ENCODE measurements at regions not wholly inside any gene's neighbourhood (a gene's known extent, or its start where the extent isn't known, plus 50 kb on each side); places are given as distances from the start of the nearest gene placed in this dataset.

DNA sequence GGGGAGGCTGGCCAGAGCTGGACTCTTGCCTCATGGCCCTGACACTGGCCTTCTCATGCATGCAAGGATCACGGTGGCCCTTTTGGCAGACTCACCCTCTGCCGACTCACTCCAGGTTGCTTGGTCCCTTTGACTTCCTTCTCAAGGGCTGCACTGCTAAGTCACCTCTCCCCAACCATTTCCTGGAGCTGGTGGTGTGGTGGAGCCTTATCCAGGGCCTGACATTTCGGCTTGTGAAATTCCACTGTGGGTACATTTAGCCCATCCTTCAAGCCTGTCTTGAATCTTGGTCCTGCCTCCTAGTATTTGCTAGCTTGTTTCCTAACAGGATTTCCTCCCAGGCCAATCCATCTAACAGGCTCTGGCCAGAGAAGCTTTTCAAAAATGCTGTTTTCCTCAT, 52.6 kb upstream of the JUN start:
- Histone ChIP-seq H3K4me3 (ENCODE audit: low read depth in 1 of 2, low read length in 2 of 2) (no peak overlapping the region), H3K9me3 (ENCODE audit: control insufficient read depth in 1 of 2, low read length in 2 of 2) (no peaks in the 10 kb centered on the region), H3K27me3 (ENCODE audit: low read depth, low read length) (no peaks in the 10 kb centered on the region), H3K36me3 (ENCODE audit: control insufficient read depth in 1 of 2, insufficient read depth in 2 of 2, low read length in 2 of 2) (no peaks in the 10 kb centered on the region), H3K27ac (ENCODE audit: low read length) (no peak overlapping the region), H3K4me1 (ENCODE audit: control insufficient read depth in 1 of 2, insufficient read depth in 2 of 2, low read length in 2 of 2) (no peaks in the 10 kb centered on the region)

DNA sequence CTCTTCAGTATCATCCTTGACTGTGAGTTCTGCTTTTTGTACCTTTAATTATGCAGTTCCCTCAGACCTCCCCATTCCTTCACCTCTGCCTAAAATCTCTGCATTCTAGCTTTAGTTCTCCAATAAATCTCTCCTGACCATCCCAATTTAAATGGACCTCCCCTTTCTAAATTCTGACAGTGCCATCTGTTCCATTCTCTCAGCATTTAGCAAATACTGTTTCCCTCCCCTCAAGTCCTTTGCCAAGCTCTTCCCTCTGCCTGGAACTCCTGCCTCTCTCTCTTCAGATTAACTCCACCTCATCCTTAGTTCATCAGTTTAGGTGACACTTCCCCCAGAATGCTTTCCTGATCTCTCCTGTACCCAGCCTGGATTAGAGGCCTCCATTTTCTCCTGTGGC, 54.0 kb upstream of the JUN start:
- Histone ChIP-seq H3K9me3 (ENCODE audit: control insufficient read depth in 1 of 2, low read length in 2 of 2) (no peaks in the 10 kb centered on the region), H3K27ac (ENCODE audit: low read length) (no peak overlapping the region), H3K4me3 (ENCODE audit: low read depth in 1 of 2, low read length in 2 of 2) (no peak overlapping the region), H3K4me1 (ENCODE audit: control insufficient read depth in 1 of 2, insufficient read depth in 2 of 2, low read length in 2 of 2) (no peaks in the 10 kb centered on the region), H3K27me3 (ENCODE audit: low read depth, low read length) (no peaks in the 10 kb centered on the region), H3K36me3 (ENCODE audit: control insufficient read depth in 1 of 2, insufficient read depth in 2 of 2, low read length in 2 of 2) (no peaks in the 10 kb centered on the region)

DNA sequence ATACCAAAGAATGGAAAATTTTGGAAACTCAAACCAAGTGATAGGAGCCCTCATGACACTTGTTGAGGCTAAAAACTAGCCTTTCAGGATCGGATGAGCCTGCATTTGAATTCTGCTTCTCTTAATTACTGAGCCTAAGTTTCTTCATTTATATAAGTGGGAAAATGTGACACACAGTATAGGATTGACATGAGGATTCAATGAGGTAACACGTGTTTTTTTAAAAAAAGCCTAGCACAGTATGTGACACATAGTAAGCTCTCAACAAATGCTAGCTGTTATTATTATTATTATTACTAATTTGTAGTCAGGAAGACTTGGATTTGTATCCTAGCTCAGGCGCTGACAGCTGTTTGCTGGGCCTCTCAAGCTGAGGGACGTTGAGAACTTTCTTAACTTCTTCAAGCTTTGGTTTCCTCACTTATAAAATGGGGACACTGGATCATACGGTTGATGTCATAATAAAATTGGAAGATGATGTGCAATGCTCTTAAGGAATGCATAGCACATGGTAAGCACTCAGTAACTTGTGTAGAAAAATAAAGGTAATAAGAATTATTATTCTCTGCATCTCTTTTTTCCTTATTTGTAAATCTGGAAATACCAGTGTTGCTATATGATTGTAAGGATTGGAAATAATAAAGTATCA, 55.4 kb upstream of the JUN start:
- H3K27ac ChIP-seq (ENCODE audit: low read length) = no peak overlapping the region
- no peaks in the 10 kb centered on the region for H3K9me3 ChIP-seq (ENCODE audit: control insufficient read depth in 1 of 2, low read length in 2 of 2)
- no peaks in the 10 kb centered on the region for H3K4me1 ChIP-seq (ENCODE audit: control insufficient read depth in 1 of 2, insufficient read depth in 2 of 2, low read length in 2 of 2)
- H3K27me3 ChIP-seq (ENCODE audit: low read depth, low read length) = no peaks in the 10 kb centered on the region
- H3K4me3 ChIP-seq (ENCODE audit: low read depth in 1 of 2, low read length in 2 of 2) = no peak overlapping the region
- H3K36me3 ChIP-seq (ENCODE audit: control insufficient read depth in 1 of 2, insufficient read depth in 2 of 2, low read length in 2 of 2) = no peaks in the 10 kb centered on the region

DNA sequence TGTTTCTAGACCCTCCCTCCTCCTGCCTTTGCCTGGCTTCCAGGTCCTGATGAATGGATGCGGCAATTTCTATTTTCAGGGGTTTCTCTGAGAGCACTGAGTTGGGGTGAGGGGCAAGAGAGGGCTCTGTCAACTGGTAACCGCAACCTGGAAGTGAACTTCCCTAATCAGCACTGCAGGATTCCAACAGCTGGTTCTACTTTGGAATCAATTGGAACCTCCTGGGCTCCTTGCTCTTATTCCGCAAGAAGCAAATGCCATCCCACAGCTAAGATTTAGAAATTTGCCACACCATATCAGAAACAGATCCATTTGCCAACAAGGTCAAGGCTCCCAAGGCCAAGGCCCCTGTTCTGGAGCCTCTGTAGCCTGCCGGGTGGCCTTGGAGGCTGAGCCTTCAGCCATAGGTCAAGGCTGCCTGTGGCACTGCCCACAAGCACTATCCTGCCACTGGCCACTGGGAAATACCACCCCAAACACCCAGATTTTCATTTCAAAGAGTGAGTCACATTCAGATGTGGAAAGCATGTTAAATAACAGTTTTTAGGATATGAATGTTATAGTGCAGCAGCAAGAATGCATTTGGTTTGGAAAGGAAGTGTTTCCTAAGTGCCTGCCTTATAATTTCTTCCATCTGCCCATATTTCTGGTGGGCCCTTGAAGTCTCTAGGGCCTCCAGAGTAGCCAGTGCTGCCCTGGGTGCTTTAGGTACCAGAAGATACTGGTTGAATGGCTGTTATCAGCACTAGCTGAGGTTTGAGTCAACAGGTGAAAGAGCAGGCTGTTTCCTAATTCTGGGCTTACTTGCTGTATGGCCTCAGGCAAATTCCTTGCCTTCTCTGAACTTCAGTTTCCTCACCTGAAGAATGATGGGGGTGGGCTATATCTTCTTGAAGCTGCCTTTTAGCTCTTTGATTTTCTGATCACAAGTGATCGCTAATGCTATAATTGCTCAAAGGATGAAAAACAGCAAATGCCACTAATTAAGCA, 56.3 kb upstream of the JUN start:
- H3K4me1 ChIP-seq (ENCODE audit: control insufficient read depth in 1 of 2, insufficient read depth in 2 of 2, low read length in 2 of 2) = no peaks in the 10 kb centered on the region

DNA sequence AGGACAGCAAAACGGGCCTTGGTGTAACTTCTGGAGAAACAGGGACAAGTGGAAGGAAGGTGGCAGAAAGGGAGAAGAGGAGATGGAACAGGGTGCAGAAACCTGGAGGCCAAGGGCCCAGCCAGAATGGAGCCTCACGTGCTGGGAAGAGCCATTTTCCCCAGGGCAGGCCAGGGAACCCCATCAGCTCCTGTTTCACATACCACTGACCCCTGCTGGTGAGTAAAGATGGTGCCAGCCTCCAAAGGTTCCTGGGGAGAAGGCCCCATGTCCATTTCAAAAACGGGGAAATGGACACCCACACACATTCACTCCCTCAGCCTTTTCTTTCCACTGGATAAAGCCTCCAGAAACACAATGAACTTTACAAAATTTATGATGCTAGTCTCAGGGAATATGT, 57.6 kb upstream of the JUN start:
- Histone ChIP-seq H3K4me1 (ENCODE audit: control insufficient read depth in 1 of 2, insufficient read depth in 2 of 2, low read length in 2 of 2) (no peaks in the 10 kb centered on the region), H3K4me3 (ENCODE audit: low read depth in 1 of 2, low read length in 2 of 2) (no peak overlapping the region), H3K27me3 (ENCODE audit: low read depth, low read length) (no peaks in the 10 kb centered on the region), H3K9me3 (ENCODE audit: control insufficient read depth in 1 of 2, low read length in 2 of 2) (no peaks in the 10 kb centered on the region), H3K27ac (ENCODE audit: low read length) (no peak overlapping the region), H3K36me3 (ENCODE audit: control insufficient read depth in 1 of 2, insufficient read depth in 2 of 2, low read length in 2 of 2) (no peaks in the 10 kb centered on the region)

More for the DNA sequence above, 56.3 kb upstream of the JUN start:
- no peak overlapping the region for H3K4me3 ChIP-seq (ENCODE audit: low read depth in 1 of 2, low read length in 2 of 2)
- no peak overlapping the region for H3K27ac ChIP-seq (ENCODE audit: low read length)
- H3K27me3 ChIP-seq (ENCODE audit: low read depth, low read length) = no peaks in the 10 kb centered on the region
- H3K36me3 ChIP-seq (ENCODE audit: control insufficient read depth in 1 of 2, insufficient read depth in 2 of 2, low read length in 2 of 2) = no peaks in the 10 kb centered on the region
- H3K9me3 ChIP-seq (ENCODE audit: control insufficient read depth in 1 of 2, low read length in 2 of 2) = no peaks in the 10 kb centered on the region

DNA sequence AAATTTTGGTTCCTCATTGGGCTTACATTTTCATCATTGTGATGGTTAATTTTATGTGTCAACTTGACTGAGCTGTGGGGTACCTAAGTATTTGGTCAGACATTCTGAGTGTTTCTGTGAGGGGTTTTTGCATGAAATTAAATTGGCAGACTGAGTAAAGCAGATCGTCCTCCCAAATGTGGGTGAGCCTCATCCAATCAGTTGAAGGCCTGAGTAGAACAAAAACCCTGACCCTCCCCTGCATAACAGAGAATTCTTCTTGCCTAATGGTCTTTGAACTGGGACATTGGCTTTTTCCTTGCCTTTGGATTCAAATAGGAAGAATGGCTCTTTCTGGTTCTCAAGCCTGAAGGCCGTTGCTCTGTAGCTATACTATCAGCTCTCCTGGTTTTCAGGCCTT, 59.1 kb upstream of the JUN start:
- no peaks in the 10 kb centered on the region for H3K9me3 ChIP-seq (ENCODE audit: control insufficient read depth in 1 of 2, low read length in 2 of 2)
- H3K4me3 ChIP-seq (ENCODE audit: low read depth in 1 of 2, low read length in 2 of 2) = no peak overlapping the region
- H3K36me3 ChIP-seq (ENCODE audit: control insufficient read depth in 1 of 2, insufficient read depth in 2 of 2, low read length in 2 of 2) = no peaks in the 10 kb centered on the region
- no peaks in the 10 kb centered on the region for H3K4me1 ChIP-seq (ENCODE audit: control insufficient read depth in 1 of 2, insufficient read depth in 2 of 2, low read length in 2 of 2)
- no peaks in the 10 kb centered on the region for H3K27me3 ChIP-seq (ENCODE audit: low read depth, low read length)
- H3K27ac ChIP-seq (ENCODE audit: low read length) = no peak overlapping the region

DNA sequence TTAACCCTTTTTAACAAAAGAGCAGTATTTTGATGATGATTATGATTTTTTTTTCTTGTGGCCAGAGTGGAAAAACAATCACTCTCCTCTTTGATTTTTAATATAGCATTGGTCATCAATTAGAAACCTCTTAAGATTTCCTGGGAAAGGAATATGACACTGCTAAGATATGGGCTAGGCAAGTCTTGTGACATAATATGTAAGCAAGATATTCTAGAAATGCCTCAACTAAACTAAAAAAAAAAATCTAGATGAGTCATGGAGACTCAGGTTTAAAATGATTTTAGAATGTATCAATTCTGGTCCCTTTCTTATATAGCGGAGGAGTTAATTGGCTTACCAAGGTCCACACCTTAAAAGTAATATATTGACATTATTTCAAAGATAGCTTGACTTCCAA, 60.3 kb upstream of the JUN start:
- Histone ChIP-seq H3K4me3 (ENCODE audit: low read depth in 1 of 2, low read length in 2 of 2) (no peak overlapping the region), H3K27me3 (ENCODE audit: low read depth, low read length) (no peaks in the 10 kb centered on the region), H3K4me1 (ENCODE audit: control insufficient read depth in 1 of 2, insufficient read depth in 2 of 2, low read length in 2 of 2) (peaks cover 4 to 7% of the 10 kb centered on the region in 2 donors), H3K36me3 (ENCODE audit: control insufficient read depth in 1 of 2, insufficient read depth in 2 of 2, low read length in 2 of 2) (no peaks in the 10 kb centered on the region), H3K27ac (ENCODE audit: low read length) (no peak overlapping the region), H3K9me3 (ENCODE audit: control insufficient read depth in 1 of 2, low read length in 2 of 2) (no peaks in the 10 kb centered on the region)

DNA sequence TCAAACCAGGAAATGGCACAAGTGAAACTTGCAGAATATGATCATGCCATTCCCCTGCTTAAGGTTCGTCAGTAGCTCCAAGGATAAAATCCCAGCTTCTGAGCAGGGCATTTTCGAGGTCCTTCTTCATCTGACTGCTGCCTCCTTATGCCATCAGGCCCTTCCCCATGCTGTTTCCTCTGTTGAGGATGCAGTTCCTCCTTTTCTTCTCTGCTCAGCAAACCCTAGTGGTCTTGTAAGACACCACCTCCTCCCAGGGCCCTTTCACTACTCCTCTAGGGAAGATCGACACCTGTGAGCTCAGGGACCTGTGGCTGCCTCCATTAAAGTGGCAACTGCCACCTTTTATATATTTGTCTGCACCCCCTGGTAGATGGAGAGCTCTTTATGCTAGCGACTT, 62.1 kb upstream of the JUN start:
- H3K27ac ChIP-seq (ENCODE audit: low read length) = no peak overlapping the region
- H3K27me3 ChIP-seq (ENCODE audit: low read depth, low read length) = no peaks in the 10 kb centered on the region
- H3K4me1 ChIP-seq (ENCODE audit: control insufficient read depth in 1 of 2, insufficient read depth in 2 of 2, low read length in 2 of 2) = peaks cover 7 to 8% of the 10 kb centered on the region in 2 donors
- H3K4me3 ChIP-seq (ENCODE audit: low read depth in 1 of 2, low read length in 2 of 2) = no peak overlapping the region
- H3K9me3 ChIP-seq (ENCODE audit: control insufficient read depth in 1 of 2, low read length in 2 of 2) = no peaks in the 10 kb centered on the region
- H3K36me3 ChIP-seq (ENCODE audit: control insufficient read depth in 1 of 2, insufficient read depth in 2 of 2, low read length in 2 of 2) = no peaks in the 10 kb centered on the region

DNA sequence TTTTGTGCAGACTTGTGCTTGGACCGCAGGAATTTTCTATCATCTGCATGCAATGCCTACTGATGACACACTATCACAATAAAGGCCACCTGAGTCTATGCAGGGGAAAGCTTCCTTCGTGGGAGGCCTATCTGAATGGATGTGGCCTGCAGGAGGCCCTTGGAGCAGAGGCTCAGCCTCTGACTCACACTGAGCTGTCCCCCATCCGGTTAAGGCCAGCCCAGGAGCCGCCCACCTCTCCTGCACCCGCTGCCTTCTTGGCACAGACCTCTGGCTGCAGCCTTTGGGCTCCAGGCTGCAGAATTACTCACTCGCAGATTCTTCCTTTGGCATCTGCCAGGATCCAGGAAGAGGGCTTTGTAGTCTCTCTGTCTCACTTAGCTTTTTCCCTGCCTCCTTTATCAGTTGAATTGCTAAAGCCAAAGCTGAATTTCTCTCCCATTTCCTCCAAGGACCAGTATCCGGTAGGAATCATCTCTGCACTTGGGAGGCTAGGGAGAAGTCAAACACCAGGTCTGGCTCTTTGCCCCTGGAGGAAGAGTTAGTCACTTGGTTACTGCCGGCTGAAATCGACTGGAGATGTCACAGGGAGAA, 65.1 kb upstream of the JUN start:
- Histone ChIP-seq H3K4me3 (ENCODE audit: low read depth in 1 of 2, low read length in 2 of 2) (no peak overlapping the region), H3K9me3 (ENCODE audit: control insufficient read depth in 1 of 2, low read length in 2 of 2) (no peaks in the 10 kb centered on the region), H3K4me1 (ENCODE audit: control insufficient read depth in 1 of 2, insufficient read depth in 2 of 2, low read length in 2 of 2) (peaks cover 7 to 8% of the 10 kb centered on the region in 2 donors), H3K27ac (ENCODE audit: low read length) (peak overlapping the region; percentile 30), H3K27me3 (ENCODE audit: low read depth, low read length) (no peaks in the 10 kb centered on the region), H3K36me3 (ENCODE audit: control insufficient read depth in 1 of 2, insufficient read depth in 2 of 2, low read length in 2 of 2) (no peaks in the 10 kb centered on the region)

DNA sequence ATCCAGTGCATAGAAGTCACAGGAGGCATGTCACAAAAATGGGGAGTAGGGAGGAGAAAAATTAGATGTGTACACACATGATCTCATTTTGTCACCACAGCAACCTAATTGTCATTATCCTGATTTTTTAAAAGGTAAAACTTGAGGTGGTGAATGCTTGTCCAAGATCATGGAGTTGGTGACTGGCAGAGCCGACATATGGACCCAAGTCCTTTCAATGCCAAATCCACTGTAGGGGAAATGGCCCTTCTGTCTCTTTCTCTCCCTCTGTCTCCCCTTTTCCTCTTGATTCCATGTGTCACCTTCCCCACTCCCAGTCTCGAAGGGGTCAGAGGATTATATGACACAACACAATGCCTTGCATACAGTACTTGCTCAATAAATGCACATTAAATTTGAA, 65.7 kb upstream of the JUN start:
- Histone ChIP-seq H3K9me3 (ENCODE audit: control insufficient read depth in 1 of 2, low read length in 2 of 2) (no peaks in the 10 kb centered on the region), H3K27me3 (ENCODE audit: low read depth, low read length) (no peaks in the 10 kb centered on the region), H3K4me3 (ENCODE audit: low read depth in 1 of 2, low read length in 2 of 2) (no peak overlapping the region), H3K27ac (ENCODE audit: low read length) (peak overlapping the region; percentile 30), H3K36me3 (ENCODE audit: control insufficient read depth in 1 of 2, insufficient read depth in 2 of 2, low read length in 2 of 2) (no peaks in the 10 kb centered on the region), H3K4me1 (ENCODE audit: control insufficient read depth in 1 of 2, insufficient read depth in 2 of 2, low read length in 2 of 2) (peaks cover 7 to 8% of the 10 kb centered on the region in 2 donors)

DNA sequence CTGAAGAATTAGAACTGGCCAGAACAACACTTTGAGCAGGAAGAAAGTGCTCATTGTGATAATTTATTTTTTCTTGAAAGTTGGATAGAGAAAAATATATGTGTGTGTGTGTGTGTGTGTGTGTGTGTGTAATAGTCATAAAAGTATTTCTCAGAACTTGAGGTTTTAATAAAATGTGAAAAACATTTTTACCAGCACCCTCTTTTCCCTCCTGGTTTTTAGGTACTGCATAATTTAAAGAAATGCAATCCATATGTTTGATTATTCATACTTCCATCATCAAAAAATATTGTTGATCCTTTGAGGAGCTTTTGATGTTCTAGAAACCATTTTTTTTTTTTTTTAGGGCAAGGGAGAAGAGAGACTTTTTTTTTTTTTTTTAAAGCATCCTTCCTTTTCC, 66.8 kb upstream of the JUN start:
- no peaks in the 10 kb centered on the region for H3K27me3 ChIP-seq (ENCODE audit: low read depth, low read length)
- H3K4me3 ChIP-seq (ENCODE audit: low read depth in 1 of 2, low read length in 2 of 2) = no peak overlapping the region
- no peaks in the 10 kb centered on the region for H3K36me3 ChIP-seq (ENCODE audit: control insufficient read depth in 1 of 2, insufficient read depth in 2 of 2, low read length in 2 of 2)
- peaks cover 7 to 8% of the 10 kb centered on the region in 2 donors for H3K4me1 ChIP-seq (ENCODE audit: control insufficient read depth in 1 of 2, insufficient read depth in 2 of 2, low read length in 2 of 2)
- no peaks in the 10 kb centered on the region for H3K9me3 ChIP-seq (ENCODE audit: control insufficient read depth in 1 of 2, low read length in 2 of 2)
- H3K27ac ChIP-seq (ENCODE audit: low read length) = no peak overlapping the region

All from muscle layer of duodenum (tissue), 2 donors.